ENCODE measurements at regions not wholly inside any gene's neighbourhood (a gene's known extent, or its start where the extent isn't known, plus 50 kb on each side); places are given as distances from the start of the nearest gene placed in this dataset.
"Not testable (repeated sequence)": the region's sequence is repeated elsewhere in the genome, so short reads cannot be mapped to it uniquely, and the experiment has no call there.

- H3K27ac Mint-ChIP-seq: no peak overlapping the region
- ATAC-seq (no peak), DNase-seq (no peak)
- peaks cover 3% of the 10 kb centered on the region for H3K9me3 Mint-ChIP-seq (ENCODE audit: low read depth)
- no peaks in the 10 kb centered on the region for H3K27me3 Mint-ChIP-seq
- H3K4me1 Mint-ChIP-seq: no peaks in the 10 kb centered on the region
- no peak overlapping the region for H3K4me3 Mint-ChIP-seq
- CTCF ChIA-PET: no interaction called here
- H3K36me3 Mint-ChIP-seq: no peaks in the 10 kb centered on the region
These were observed 684.8 kb upstream of the BCHE start for GRCh38 chr3:166522017-166522416.

GRCh38 chr3:166519443-166519842 is 682.2 kb upstream of the BCHE start:
- Mint-ChIP-seq H3K27ac (no peak overlapping the region), H3K9me3 (ENCODE audit: low read depth) (peaks cover 3% of the 10 kb centered on the region), H3K36me3 (no peaks in the 10 kb centered on the region), H3K27me3 (no peaks in the 10 kb centered on the region), H3K4me3 (no peak overlapping the region), H3K4me1 (no peaks in the 10 kb centered on the region)
- no peak for DNase-seq
- CTCF ChIA-PET: no interaction called here
- no peak for ATAC-seq

GRCh38 chr3:166518040-166518439 is 680.8 kb upstream of the BCHE start:
- Mint-ChIP-seq H3K36me3 (no peaks in the 10 kb centered on the region), H3K4me1 (no peaks in the 10 kb centered on the region), H3K27ac (no peak overlapping the region), H3K4me3 (no peak overlapping the region), H3K9me3 (ENCODE audit: low read depth) (peaks cover 7% of the 10 kb centered on the region), H3K27me3 (no peaks in the 10 kb centered on the region)
- ATAC-seq (no peak), DNase-seq (no peak)
- CTCF ChIA-PET: no interaction called here

GRCh38 chr3:166510382-166510781 is 673.2 kb upstream of the BCHE start:
- no peaks in the 10 kb centered on the region for H3K36me3 Mint-ChIP-seq
- no peaks in the 10 kb centered on the region for H3K4me1 Mint-ChIP-seq
- no peak overlapping the region for H3K27ac Mint-ChIP-seq
- CTCF ChIA-PET: no interaction called here
- H3K4me3 Mint-ChIP-seq: no peak overlapping the region
- H3K27me3 Mint-ChIP-seq: no peaks in the 10 kb centered on the region
- no peak for ATAC-seq
- DNase-seq: no peak
- H3K9me3 Mint-ChIP-seq (ENCODE audit: low read depth): peaks cover 19% of the 10 kb centered on the region

DNA sequence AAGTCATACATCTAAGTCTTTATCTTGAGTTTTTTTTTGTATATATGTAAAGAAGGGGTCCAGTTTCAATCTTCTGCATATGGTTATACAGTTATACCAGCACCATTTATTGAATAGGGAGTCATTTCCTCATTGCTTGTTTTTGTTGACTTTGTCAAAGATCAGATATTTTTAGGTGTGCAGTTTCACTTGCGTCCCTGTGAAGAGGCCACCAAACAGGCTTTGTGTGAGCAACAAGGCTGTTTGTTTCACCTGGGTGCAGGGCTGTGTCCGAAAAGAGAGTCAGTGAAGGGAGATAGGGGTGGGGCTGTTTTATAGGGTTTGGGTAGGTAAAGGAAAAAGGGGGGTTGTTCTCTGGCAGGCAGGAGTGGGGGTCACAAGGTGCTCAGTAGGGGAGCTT is 663.2 kb upstream of the BCHE start:
- H3K27ac Mint-ChIP-seq, H3K27me3 Mint-ChIP-seq, H3K4me1 Mint-ChIP-seq, DNase-seq, CTCF ChIA-PET, ATAC-seq, H3K36me3 Mint-ChIP-seq, H3K4me3 Mint-ChIP-seq: not testable (repeated sequence)
- peaks cover 21% of the 10 kb centered on the region for H3K9me3 Mint-ChIP-seq (ENCODE audit: low read depth)

DNA sequence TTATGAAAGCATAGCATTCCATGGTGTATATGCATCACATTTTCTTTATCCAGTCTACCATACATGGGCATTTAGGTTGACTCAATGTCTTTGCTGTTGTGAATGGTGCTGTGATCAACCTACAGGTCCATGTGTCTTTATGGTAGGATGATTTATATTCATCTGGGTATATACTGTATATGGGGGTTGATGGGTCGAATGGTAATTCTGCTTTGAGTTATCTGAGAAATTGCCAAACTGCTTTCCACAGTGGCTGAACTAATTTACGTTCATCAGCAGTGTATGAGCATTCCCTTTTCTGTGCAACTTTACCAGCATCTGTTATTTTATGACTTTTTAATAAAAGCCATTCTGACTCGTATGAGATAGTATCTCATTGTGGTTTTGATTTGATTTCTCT is 662.4 kb upstream of the BCHE start:
- ATAC-seq (no peak), DNase-seq (no peak)
- no peaks in the 10 kb centered on the region for H3K27me3 Mint-ChIP-seq
- no peaks in the 10 kb centered on the region for H3K4me1 Mint-ChIP-seq
- CTCF ChIA-PET: no interaction called here
- peaks cover 21% of the 10 kb centered on the region for H3K9me3 Mint-ChIP-seq (ENCODE audit: low read depth)
- no peaks in the 10 kb centered on the region for H3K36me3 Mint-ChIP-seq
- no peak overlapping the region for H3K27ac Mint-ChIP-seq
- H3K4me3 Mint-ChIP-seq: no peak overlapping the region

DNA sequence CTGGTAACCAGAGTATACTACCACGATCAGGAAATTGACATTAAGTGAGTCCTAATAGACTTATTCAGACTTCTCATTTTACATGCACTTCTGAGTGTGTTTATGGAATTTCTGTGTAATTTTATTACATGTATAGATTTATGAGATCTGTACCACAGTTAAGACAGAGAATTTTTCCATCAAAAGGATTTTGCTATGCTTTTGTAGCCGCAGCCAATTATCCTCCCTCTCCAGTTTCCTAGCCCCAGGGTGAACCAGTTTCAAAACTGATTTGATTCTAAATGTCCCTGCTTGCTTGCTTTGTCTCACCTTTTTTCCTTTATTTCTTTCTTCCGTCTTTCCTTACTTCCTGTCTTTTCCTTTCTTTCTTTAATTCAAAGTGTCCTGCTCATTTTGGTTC is 661.2 kb upstream of the BCHE start:
- ATAC-seq: no peak
- no peak overlapping the region for H3K4me3 Mint-ChIP-seq

DNA sequence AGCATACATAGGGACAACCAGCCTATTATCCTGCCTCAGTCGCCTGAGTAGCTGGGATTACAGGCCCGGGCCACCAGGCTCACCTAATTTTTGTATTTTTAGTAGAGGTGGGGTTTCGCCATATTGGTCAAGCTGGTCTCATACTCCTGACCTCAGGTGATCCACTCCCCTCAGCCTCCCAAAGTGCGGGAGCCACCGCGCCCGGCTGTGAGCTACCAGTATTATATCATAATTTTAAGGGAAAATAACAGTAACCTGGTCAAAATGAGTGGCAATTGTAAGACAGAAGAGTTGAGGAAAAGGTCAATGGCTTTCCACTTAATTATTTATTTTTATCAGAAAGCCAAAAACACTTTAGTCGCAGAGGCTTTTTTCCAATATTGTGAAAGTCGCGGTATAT is 652.6 kb upstream of the BCHE start:
- Mint-ChIP-seq H3K27ac (no peak overlapping the region), H3K4me1 (no peaks in the 10 kb centered on the region), H3K27me3 (no peaks in the 10 kb centered on the region), H3K4me3 (no peak overlapping the region), H3K9me3 (ENCODE audit: low read depth) (peaks cover 7% of the 10 kb centered on the region), H3K36me3 (no peaks in the 10 kb centered on the region)
- DNase-seq (no peak), ATAC-seq (no peak)
- CTCF ChIA-PET: no interaction called here

More for the DNA sequence above, 661.2 kb upstream of the BCHE start:
- Mint-ChIP-seq H3K9me3 (ENCODE audit: low read depth) (peaks cover 23% of the 10 kb centered on the region), H3K36me3 (no peaks in the 10 kb centered on the region), H3K27me3 (no peaks in the 10 kb centered on the region), H3K4me1 (no peaks in the 10 kb centered on the region), H3K27ac (no peak overlapping the region)
- no peak for DNase-seq
- CTCF ChIA-PET: no interaction called here

GRCh38 chr3:166488977-166489672 is 651.9 kb upstream of the BCHE start:
- Mint-ChIP-seq H3K9me3 (ENCODE audit: low read depth) (peaks cover 9% of the 10 kb centered on the region), H3K4me1 (no peaks in the 10 kb centered on the region), H3K27ac (no peak overlapping the region), H3K27me3 (no peaks in the 10 kb centered on the region), H3K4me3 (no peak overlapping the region), H3K36me3 (no peaks in the 10 kb centered on the region)
- ATAC-seq (no peak), DNase-seq (no peak)
- CTCF ChIA-PET: no interaction called here

GRCh38 chr3:166484470-166484869 is 647.2 kb upstream of the BCHE start:
- Mint-ChIP-seq H3K27ac (no peak overlapping the region), H3K27me3 (no peaks in the 10 kb centered on the region), H3K4me3 (no peak overlapping the region), H3K4me1 (no peaks in the 10 kb centered on the region), H3K36me3 (no peaks in the 10 kb centered on the region), H3K9me3 (ENCODE audit: low read depth) (peaks cover 2% of the 10 kb centered on the region)
- ATAC-seq: no peak
- no peak for DNase-seq
- CTCF ChIA-PET: no interaction called here

DNA sequence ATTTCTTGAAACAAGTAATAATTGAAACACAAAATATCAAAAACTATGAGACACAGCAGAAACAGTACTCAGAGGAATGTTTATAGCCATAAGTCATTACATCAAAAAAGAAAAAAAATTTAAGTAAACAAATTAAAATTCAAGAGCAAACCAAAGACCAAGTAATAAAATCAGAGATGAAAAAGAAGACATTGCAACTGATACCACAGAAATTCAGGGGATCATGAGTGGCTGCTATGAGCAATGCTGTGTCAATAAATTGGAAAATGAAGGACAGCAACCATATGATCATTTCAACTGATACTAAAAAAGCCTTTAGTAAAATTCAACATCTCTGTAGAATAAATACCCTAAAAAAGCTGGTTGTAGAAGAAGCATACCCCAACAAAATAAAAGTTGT is 644.1 kb upstream of the BCHE start:
- CTCF ChIA-PET: no interaction called here
- ATAC-seq (no peak), DNase-seq (no peak)
- Mint-ChIP-seq H3K27ac (no peak overlapping the region), H3K4me1 (no peaks in the 10 kb centered on the region), H3K27me3 (no peaks in the 10 kb centered on the region), H3K4me3 (no peak overlapping the region), H3K36me3 (no peaks in the 10 kb centered on the region), H3K9me3 (ENCODE audit: low read depth) (peaks cover 8% of the 10 kb centered on the region)

GRCh38 chr3:166478356-166478755 is 641.1 kb upstream of the BCHE start:
- H3K36me3 Mint-ChIP-seq: no peaks in the 10 kb centered on the region
- no peaks in the 10 kb centered on the region for H3K4me1 Mint-ChIP-seq
- peaks cover 9% of the 10 kb centered on the region for H3K9me3 Mint-ChIP-seq (ENCODE audit: low read depth)
- no peak for DNase-seq
- H3K4me3 Mint-ChIP-seq: no peak overlapping the region
- H3K27ac Mint-ChIP-seq: no peak overlapping the region
- CTCF ChIA-PET: no interaction called here
- no peaks in the 10 kb centered on the region for H3K27me3 Mint-ChIP-seq
- ATAC-seq: no peak

- no peaks in the 10 kb centered on the region for H3K27me3 Mint-ChIP-seq
- no peak for ATAC-seq
- H3K27ac Mint-ChIP-seq: no peak overlapping the region
- peaks cover 8% of the 10 kb centered on the region for H3K9me3 Mint-ChIP-seq (ENCODE audit: low read depth)
- no peaks in the 10 kb centered on the region for H3K4me1 Mint-ChIP-seq
- no peaks in the 10 kb centered on the region for H3K36me3 Mint-ChIP-seq
- no peak overlapping the region for H3K4me3 Mint-ChIP-seq
- no peak for DNase-seq
- CTCF ChIA-PET: no interaction called here
These were observed 636.3 kb upstream of the BCHE start for GRCh38 chr3:166473501-166473900.

- Mint-ChIP-seq H3K4me3 (no peak overlapping the region), H3K4me1 (no peaks in the 10 kb centered on the region), H3K9me3 (ENCODE audit: low read depth) (peaks cover 5% of the 10 kb centered on the region), H3K36me3 (no peaks in the 10 kb centered on the region), H3K27ac (no peak overlapping the region), H3K27me3 (no peaks in the 10 kb centered on the region)
- DNase-seq: no peak
- CTCF ChIA-PET: no interaction called here
- ATAC-seq: no peak
These were observed 634.8 kb upstream of the BCHE start for GRCh38 chr3:166472015-166472414.
